ENCODE measurements at regions not wholly inside any gene's neighbourhood (a gene's known extent, or its start where the extent isn't known, plus 50 kb on each side); places are given as distances from the start of the nearest gene placed in this dataset.

DNA sequence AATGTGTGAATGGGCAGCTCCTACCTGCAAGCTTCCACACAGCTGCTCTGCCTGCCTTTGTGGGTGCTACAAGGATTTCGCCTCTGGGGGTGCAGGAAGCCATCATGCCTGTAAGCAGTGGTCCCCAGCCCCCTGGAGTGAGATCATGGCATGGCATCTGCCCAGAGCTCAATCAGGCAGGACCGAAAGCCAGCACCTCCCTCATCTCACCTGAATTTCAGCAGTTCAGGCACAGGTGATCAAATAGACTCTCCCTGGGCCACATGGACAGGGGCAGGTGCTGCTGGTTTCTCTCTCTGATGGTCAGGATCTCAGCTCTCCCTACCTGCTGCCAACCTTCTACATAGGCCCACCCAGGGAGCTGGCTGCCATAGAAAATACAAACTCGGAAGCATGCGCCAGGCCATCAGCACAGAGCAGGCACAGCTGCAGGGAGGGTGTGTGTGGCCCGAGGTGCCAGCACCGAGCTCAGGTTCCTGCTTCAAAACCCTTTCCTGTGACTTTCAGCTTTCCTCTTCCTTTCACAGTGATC, 133.2 kb upstream of the ID2 start:
- TF ChIP-seq CTCF (IDR thresholded peaks at IDR 0.05) (no peak), POLR2A (IDR thresholded peaks at IDR 0.05) (no peak)
